ENCODE measurements at regions not wholly inside any gene's neighbourhood (a gene's known extent, or its start where the extent isn't known, plus 50 kb on each side); places are given as distances from the start of the nearest gene placed in this dataset.

DNA sequence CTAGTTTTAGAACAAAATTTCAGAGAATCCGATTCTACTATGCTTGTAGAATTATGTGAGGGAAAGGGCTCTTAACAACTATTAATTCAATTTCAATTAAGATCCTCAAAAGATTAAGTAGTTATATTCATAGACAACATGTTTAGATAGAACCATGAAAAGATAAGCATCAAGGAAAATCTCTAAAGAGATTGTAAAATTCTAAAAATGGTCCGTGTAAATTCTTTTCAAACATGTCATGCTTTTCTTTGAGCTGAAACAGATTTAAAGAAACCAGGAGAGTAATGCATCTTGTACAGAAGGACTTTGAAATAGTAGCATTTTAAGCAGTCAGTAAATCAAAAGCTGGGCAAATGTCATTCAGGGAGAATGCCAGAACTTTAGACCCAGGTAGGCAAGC lies 1080.6 kb upstream of the B3GALT2 start:
- Mint-ChIP-seq H3K9me3 (ENCODE audit: insufficient read depth) (peaks cover 8% of the 10 kb centered on the region), H3K36me3 (ENCODE audit: low read depth) (peaks cover 1% of the 10 kb centered on the region), H3K4me3 (no peak overlapping the region), H3K27ac (no peak overlapping the region), H3K4me1 (ENCODE audit: low read depth) (no peaks in the 10 kb centered on the region), H3K27me3 (ENCODE audit: low read depth) (no peaks in the 10 kb centered on the region)
- CTCF ChIA-PET = no interaction called here
- DNase-seq = no peak
- POLR2A ChIA-PET = no interaction called here
- ATAC-seq = no peak

DNA sequence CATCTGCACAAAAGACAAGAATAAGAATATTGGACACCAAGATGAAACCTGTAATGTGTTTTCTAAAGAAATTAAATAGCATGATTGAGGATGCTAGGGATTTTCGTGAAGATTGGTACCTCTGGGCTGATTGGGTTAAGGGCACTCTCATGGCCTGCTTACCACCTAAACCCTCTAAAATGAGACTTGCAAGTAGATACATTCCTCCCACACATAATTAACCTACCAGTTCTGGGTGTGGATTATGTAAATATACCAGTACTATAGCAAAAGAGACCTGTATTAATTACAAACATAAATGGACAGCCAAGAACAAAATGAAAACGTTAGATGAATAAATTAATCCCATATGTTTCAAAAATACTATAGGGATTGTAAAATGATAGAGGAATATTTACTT lies 1069.6 kb upstream of the B3GALT2 start:
- CTCF ChIA-PET = no interaction called here
- no peak overlapping the region for H3K27ac Mint-ChIP-seq
- ATAC-seq (no peak), DNase-seq (no peak)
- no peak overlapping the region for H3K4me3 Mint-ChIP-seq
- H3K9me3 Mint-ChIP-seq (ENCODE audit: insufficient read depth) = no peaks in the 10 kb centered on the region
- H3K36me3 Mint-ChIP-seq (ENCODE audit: low read depth) = no peaks in the 10 kb centered on the region
- H3K4me1 Mint-ChIP-seq (ENCODE audit: low read depth) = no peaks in the 10 kb centered on the region
- POLR2A ChIA-PET = no interaction called here
- H3K27me3 Mint-ChIP-seq (ENCODE audit: low read depth) = no peaks in the 10 kb centered on the region

DNA sequence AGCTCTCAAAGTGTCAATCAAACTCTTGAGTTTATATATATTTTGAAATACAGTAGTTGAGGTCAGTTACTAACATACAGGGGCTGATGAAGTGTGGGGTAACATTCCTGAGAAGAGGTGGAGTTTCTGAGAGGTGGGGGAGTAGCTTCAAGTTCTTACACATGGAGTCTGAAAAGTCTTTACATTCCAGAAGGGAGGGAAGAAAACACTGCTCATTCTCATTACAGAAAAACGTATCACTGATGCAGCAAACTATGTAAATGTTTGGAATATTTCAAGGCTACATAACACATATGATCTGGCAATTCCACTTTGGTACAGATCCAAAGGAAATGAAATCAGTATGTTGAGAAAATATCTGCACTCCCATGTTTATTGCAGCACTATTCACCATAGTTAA lies 1065.8 kb upstream of the B3GALT2 start:
- no peaks in the 10 kb centered on the region for H3K27me3 Mint-ChIP-seq (ENCODE audit: low read depth)
- ChIA-PET POLR2A (no interaction called here), CTCF (no interaction called here)
- no peaks in the 10 kb centered on the region for H3K36me3 Mint-ChIP-seq (ENCODE audit: low read depth)
- no peak overlapping the region for H3K27ac Mint-ChIP-seq
- no peaks in the 10 kb centered on the region for H3K4me1 Mint-ChIP-seq (ENCODE audit: low read depth)
- no peak overlapping the region for H3K4me3 Mint-ChIP-seq
- DNase-seq = no peak
- H3K9me3 Mint-ChIP-seq (ENCODE audit: insufficient read depth) = no peaks in the 10 kb centered on the region
- ATAC-seq = no peak

DNA sequence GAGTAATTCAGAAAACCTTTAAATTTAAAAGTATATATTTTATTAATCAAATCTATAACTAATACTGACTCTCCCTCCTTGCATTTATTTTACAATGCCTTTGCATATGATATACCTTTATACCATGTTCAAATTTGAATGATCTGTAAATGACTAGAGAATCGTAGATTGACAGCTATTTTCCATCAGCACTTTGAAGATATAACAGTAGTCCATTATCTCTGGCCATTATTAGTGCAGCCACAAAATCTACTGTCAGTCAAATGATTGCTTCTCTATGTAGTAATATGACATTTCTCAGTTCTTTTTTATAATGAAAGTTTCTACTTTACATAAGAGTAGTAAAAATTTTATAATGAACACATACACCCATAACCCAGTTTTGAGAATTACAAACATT lies 1054.8 kb upstream of the B3GALT2 start:
- no peaks in the 10 kb centered on the region for H3K4me1 Mint-ChIP-seq (ENCODE audit: low read depth)
- H3K4me3 Mint-ChIP-seq = no peak overlapping the region
- DNase-seq = no peak
- ChIA-PET POLR2A (no interaction called here), CTCF (no interaction called here)
- H3K9me3 Mint-ChIP-seq (ENCODE audit: insufficient read depth) = no peaks in the 10 kb centered on the region
- H3K27ac Mint-ChIP-seq = no peak overlapping the region
- H3K27me3 Mint-ChIP-seq (ENCODE audit: low read depth) = no peaks in the 10 kb centered on the region
- H3K36me3 Mint-ChIP-seq (ENCODE audit: low read depth) = no peaks in the 10 kb centered on the region
- no peak for ATAC-seq

DNA sequence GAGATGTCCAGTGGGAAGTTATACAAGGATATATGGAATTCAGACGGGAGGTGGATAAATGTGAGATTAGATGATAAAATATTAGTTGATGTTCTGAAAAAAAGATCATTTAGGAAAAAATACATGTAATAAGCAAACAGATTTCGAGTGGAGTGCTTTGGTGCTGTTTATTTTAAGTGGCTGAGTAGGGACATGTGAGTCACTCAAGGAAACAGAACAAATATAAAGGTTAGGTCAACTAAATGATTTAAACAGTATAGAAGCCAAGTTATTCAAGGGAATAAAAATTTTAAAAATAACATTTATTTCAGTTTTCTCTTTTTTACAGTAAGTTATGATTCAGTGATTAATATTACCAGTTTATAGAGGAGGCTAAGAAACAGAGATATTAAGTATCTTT lies 1046.7 kb upstream of the B3GALT2 start:
- H3K36me3 Mint-ChIP-seq (ENCODE audit: low read depth) = no peaks in the 10 kb centered on the region
- no peak for DNase-seq
- ChIA-PET POLR2A (no interaction called here), CTCF (no interaction called here)
- no peaks in the 10 kb centered on the region for H3K27me3 Mint-ChIP-seq (ENCODE audit: low read depth)
- ATAC-seq = no peak
- H3K27ac Mint-ChIP-seq = no peak overlapping the region
- H3K4me3 Mint-ChIP-seq = no peak overlapping the region
- H3K9me3 Mint-ChIP-seq (ENCODE audit: insufficient read depth) = no peaks in the 10 kb centered on the region
- no peaks in the 10 kb centered on the region for H3K4me1 Mint-ChIP-seq (ENCODE audit: low read depth)

DNA sequence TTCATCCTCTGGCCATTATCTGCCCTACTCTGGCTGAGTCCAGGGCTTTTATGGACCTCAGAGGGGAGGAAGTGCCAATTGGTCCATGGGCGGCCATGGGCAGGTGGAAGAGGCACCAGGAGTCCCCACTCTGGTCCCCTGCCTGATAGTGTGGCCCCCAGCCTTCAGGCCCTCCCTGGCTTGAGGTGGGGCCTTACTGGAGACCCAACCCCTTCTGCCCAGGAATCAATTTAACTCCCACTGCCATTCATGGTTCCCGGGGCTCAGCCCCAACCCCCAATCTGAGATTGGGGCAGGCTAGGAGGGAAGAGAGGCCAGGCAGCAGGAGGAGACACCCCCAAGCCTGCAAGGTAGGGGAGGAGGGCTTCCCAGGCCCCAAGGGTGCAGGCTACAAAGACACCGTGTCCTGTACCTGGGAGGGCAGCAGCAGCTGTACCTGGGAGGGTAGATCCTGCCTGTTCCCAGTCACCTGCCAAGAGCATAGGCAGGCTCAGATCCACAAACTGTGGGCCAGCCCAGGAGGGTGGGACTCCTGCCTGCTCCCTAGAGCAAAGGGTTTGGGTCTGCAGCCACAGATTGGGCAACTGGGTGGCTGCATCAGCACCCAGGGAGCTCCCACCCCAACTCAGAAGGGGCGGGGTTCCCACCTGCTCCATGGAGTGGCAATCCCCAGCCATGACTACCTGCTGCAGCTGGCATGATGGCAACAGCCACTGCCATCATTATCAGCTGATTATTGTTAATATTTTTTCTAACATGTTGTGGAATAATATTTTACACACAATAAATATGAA lies 1044.1 kb upstream of the B3GALT2 start:
- H3K4me3 Mint-ChIP-seq = no peak overlapping the region
- peaks cover 8% of the 10 kb centered on the region for H3K4me1 Mint-ChIP-seq (ENCODE audit: low read depth)
- no peak overlapping the region for H3K27ac Mint-ChIP-seq
- no peaks in the 10 kb centered on the region for H3K27me3 Mint-ChIP-seq (ENCODE audit: low read depth)
- no peaks in the 10 kb centered on the region for H3K36me3 Mint-ChIP-seq (ENCODE audit: low read depth)
- DNase-seq (no peak), ATAC-seq (no peak)
- POLR2A ChIA-PET = no interaction called here
- CTCF ChIA-PET = no interaction called here
- H3K9me3 Mint-ChIP-seq (ENCODE audit: insufficient read depth) = no peaks in the 10 kb centered on the region

DNA sequence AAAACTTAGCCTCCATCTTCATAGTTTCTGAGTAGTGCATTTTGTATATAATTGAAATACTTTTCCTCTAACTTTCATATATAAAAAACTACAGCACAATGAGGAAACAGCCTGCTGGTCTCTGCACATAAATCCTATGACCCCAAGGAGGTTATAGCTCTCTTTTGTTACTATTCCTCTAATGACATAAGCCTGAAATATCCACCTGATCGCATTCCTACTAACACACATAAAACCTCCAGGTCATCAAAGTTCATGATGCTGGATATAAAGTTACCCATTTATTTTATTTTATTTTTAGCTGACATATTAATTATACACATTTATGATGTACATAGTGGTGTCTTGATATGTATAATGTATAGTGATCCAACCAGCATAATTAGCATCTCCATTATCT lies 1042.0 kb upstream of the B3GALT2 start:
- no peak overlapping the region for H3K4me3 Mint-ChIP-seq
- H3K9me3 Mint-ChIP-seq (ENCODE audit: insufficient read depth) = no peaks in the 10 kb centered on the region
- CTCF ChIA-PET = interaction anchor here (1.7 kb wide), 1 partner anchor 68 kb away, joined by 4 read pairs; no protein-coding TSS in a partner anchor
- no peaks in the 10 kb centered on the region for H3K36me3 Mint-ChIP-seq (ENCODE audit: low read depth)
- ATAC-seq (no peak), DNase-seq (no peak)
- POLR2A ChIA-PET = no interaction called here
- H3K27ac Mint-ChIP-seq = no peak overlapping the region
- H3K4me1 Mint-ChIP-seq (ENCODE audit: low read depth) = peaks cover 12% of the 10 kb centered on the region
- H3K27me3 Mint-ChIP-seq (ENCODE audit: low read depth) = no peaks in the 10 kb centered on the region

DNA sequence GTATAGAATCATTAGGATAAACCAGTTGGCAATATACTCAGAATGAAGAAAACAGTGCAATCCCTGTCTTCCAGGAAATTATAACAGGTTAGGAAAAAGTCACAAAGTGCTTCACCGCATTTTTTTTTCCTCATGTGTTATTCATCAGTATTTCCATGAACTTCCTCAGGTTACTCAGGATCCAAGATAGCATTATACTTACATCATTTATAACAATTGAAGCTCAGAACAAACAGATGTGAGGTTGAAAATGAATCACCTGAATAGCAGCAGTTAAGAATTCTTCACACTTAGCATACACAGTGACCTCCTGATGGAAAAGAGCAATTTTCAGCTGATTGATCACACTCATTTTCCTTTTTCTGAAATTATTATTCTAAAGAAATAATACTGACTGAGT lies 1040.7 kb upstream of the B3GALT2 start:
- CTCF ChIA-PET = interaction anchor here (1.7 kb wide), 1 partner anchor 69 kb away, joined by 4 read pairs; no protein-coding TSS in a partner anchor
- Mint-ChIP-seq H3K27me3 (ENCODE audit: low read depth) (no peaks in the 10 kb centered on the region), H3K27ac (no peak overlapping the region), H3K9me3 (ENCODE audit: insufficient read depth) (no peaks in the 10 kb centered on the region), H3K4me3 (no peak overlapping the region), H3K4me1 (ENCODE audit: low read depth) (peaks cover 12% of the 10 kb centered on the region), H3K36me3 (ENCODE audit: low read depth) (no peaks in the 10 kb centered on the region)
- POLR2A ChIA-PET = no interaction called here
- no peak for ATAC-seq
- DNase-seq = no peak

DNA sequence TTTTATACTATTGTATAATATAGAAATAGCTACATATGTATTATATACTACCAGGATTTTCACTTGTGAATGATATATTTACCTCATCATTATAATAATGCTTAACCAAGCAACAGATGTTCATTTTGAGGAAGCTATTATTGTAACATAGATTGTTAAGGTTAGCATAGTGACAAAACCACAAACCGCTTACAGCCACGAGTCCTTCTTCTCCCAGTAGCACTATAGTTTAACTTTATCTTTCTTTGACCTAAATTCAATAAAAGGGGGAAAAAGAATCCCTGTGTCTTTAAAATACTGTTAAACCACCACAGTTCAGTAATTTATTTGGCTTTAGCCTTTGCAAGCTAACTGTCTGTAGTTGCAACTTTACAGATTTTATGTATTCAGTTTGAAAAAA lies 1039.4 kb upstream of the B3GALT2 start:
- no peaks in the 10 kb centered on the region for H3K27me3 Mint-ChIP-seq (ENCODE audit: low read depth)
- H3K9me3 Mint-ChIP-seq (ENCODE audit: insufficient read depth) = peaks cover 4% of the 10 kb centered on the region
- peak; percentile 33 for DNase-seq
- H3K27ac Mint-ChIP-seq = no peak overlapping the region
- POLR2A ChIA-PET = no interaction called here
- H3K4me3 Mint-ChIP-seq = no peak overlapping the region
- CTCF ChIA-PET = no interaction called here
- ATAC-seq = peak; percentile 74
- no peaks in the 10 kb centered on the region for H3K36me3 Mint-ChIP-seq (ENCODE audit: low read depth)
- peaks cover 12% of the 10 kb centered on the region for H3K4me1 Mint-ChIP-seq (ENCODE audit: low read depth)

DNA sequence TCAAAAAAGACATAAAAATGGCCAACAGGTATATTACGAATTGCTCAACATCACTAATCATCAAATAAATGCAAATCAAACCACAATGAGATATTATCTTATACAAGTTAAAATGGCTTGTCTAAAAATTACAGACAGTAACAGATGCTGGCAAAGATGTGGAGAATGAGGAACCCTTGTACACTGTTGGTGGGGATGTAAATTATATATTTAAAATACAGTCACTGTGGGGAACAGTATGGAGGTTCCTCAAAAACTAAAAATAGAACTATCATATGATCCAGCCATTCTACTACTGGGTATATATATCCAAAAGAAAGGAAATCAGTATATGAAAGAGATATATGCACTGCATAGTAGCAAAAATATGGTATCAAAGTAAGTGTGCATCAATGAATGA lies 1037.2 kb upstream of the B3GALT2 start:
- Mint-ChIP-seq H3K4me1 (ENCODE audit: low read depth) (peaks cover 12% of the 10 kb centered on the region), H3K4me3 (no peak overlapping the region), H3K27ac (no peak overlapping the region), H3K36me3 (ENCODE audit: low read depth) (no peaks in the 10 kb centered on the region), H3K27me3 (ENCODE audit: low read depth) (no peaks in the 10 kb centered on the region), H3K9me3 (ENCODE audit: insufficient read depth) (peaks cover 4% of the 10 kb centered on the region)
- ATAC-seq (no peak), DNase-seq (no peak)
- ChIA-PET POLR2A (no interaction called here), CTCF (no interaction called here)

DNA sequence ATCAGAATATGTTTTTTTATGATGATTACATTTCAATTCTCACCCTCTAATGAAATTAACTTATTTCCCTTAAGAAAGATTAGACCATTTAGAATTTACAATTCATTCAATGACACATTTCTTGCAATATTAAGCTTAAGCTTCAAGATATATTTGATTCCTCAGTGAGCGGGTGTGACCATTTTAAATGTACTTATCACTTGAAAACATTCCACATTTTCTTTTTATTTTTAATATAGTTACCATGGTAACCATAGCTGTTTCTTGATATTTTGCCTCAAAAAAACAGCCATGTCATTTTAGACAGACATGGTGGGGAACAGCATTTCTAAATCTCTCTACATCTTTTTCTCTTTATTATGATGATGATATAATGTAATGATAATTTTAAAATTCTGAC lies 1029.0 kb upstream of the B3GALT2 start:
- Mint-ChIP-seq H3K9me3 (ENCODE audit: insufficient read depth) (peaks cover 3% of the 10 kb centered on the region), H3K27me3 (ENCODE audit: low read depth) (no peaks in the 10 kb centered on the region), H3K4me3 (no peak overlapping the region), H3K36me3 (ENCODE audit: low read depth) (no peaks in the 10 kb centered on the region), H3K27ac (no peak overlapping the region), H3K4me1 (ENCODE audit: low read depth) (no peaks in the 10 kb centered on the region)
- ChIA-PET CTCF (no interaction called here), POLR2A (no interaction called here)
- ATAC-seq = no peak
- no peak for DNase-seq

DNA sequence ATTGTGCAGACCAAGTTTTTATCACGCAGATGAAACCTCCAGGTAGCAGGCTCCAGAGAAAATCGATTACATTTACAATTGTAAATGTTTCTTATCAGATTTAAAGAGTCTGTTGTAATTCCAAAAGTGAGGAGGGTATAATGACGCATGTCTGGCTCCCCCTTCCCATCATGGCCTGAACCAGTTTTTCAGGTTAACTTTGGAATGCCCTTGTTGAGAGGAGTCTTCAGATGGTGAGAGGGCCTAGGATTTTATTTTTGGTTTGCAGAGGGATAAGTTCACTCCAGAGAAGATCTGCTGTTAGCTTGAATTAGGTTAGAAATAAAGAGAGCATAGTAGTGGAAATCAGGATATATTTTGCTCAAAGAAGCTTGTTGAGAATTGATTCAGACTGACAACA lies 1028.3 kb upstream of the B3GALT2 start:
- Mint-ChIP-seq H3K4me1 (ENCODE audit: low read depth) (no peaks in the 10 kb centered on the region), H3K27me3 (ENCODE audit: low read depth) (no peaks in the 10 kb centered on the region), H3K27ac (no peak overlapping the region), H3K36me3 (ENCODE audit: low read depth) (no peaks in the 10 kb centered on the region), H3K4me3 (no peak overlapping the region), H3K9me3 (ENCODE audit: insufficient read depth) (peaks cover 3% of the 10 kb centered on the region)
- no peak for ATAC-seq
- DNase-seq = no peak
- POLR2A ChIA-PET = no interaction called here
- CTCF ChIA-PET = no interaction called here

DNA sequence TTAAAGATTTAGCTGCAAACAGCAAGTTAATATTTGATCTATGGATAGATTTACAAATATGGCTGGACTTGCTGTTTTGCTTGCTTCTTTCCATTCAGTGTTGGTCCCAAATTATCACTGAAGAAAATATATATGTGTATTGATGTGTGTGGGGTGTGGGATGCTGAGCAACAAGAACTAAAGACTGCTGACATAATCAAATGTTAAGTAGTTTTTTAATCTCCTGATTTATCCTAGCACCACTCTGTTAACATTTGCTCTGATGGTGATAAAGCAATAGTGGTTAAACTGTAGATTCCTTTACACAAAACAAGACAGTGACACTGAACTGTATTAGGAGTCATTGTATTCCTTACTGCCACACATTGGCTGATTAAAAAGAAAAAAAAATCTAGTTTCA lies 1023.5 kb upstream of the B3GALT2 start:
- CTCF ChIA-PET = no interaction called here
- H3K4me3 Mint-ChIP-seq = no peak overlapping the region
- POLR2A ChIA-PET = no interaction called here
- H3K36me3 Mint-ChIP-seq (ENCODE audit: low read depth) = no peaks in the 10 kb centered on the region
- H3K4me1 Mint-ChIP-seq (ENCODE audit: low read depth) = no peaks in the 10 kb centered on the region
- H3K27me3 Mint-ChIP-seq (ENCODE audit: low read depth) = no peaks in the 10 kb centered on the region
- DNase-seq (no peak), ATAC-seq (no peak)
- H3K9me3 Mint-ChIP-seq (ENCODE audit: insufficient read depth) = no peaks in the 10 kb centered on the region
- no peak overlapping the region for H3K27ac Mint-ChIP-seq
